Glutamatergic neuron (in vitro differentiated cells): ENCODE measurements at regions not wholly inside any gene's neighbourhood (a gene's known extent, or its start where the extent isn't known, plus 50 kb on each side); places are given as distances from the start of the nearest gene placed in this dataset.
"Not testable (repeated sequence)": the region's sequence is repeated elsewhere in the genome, so short reads cannot be mapped to it uniquely, and the experiment has no call there.

ENCODE experiments used
- DNase-seq: peaks from one replicate; pipeline ENCODE4 v3.0.0; 2022
- H3K27ac Mint-ChIP-seq: one replicate; pipeline ENCODE4 v1.8.0; 2020; ENCODE audit warnings: mild to moderate bottlenecking, mixed read lengths, inconsistent platforms; ENCODE audit not compliant: unreplicated experiment
- H3K27me3 Mint-ChIP-seq: one replicate; pipeline ENCODE4 v1.8.0; 2020; ENCODE audit warnings: mild to moderate bottlenecking, moderate library complexity, mixed read lengths, inconsistent platforms; ENCODE audit not compliant: unreplicated experiment
- H3K36me3 Mint-ChIP-seq: one replicate; pipeline ENCODE4 v1.8.0; 2020; ENCODE audit warnings: mild to moderate bottlenecking, mixed read lengths, inconsistent platforms; ENCODE audit not compliant: unreplicated experiment
- H3K4me1 Mint-ChIP-seq: one replicate; pipeline ENCODE4 v1.8.0; 2020; ENCODE audit warnings: mild to moderate bottlenecking, low read depth, mixed read lengths, inconsistent platforms; ENCODE audit not compliant: unreplicated experiment
- H3K4me3 Mint-ChIP-seq: one replicate; pipeline ENCODE4 v1.8.0; 2020; ENCODE audit warnings: mild to moderate bottlenecking, mixed read lengths, inconsistent platforms; ENCODE audit not compliant: unreplicated experiment
- H3K9me3 Mint-ChIP-seq: one replicate; pipeline ENCODE4 v1.8.0; 2020; ENCODE audit warnings: mild to moderate bottlenecking, moderate library complexity, mixed read lengths, inconsistent platforms; ENCODE audit not compliant: unreplicated experiment
- CTCF ChIP-seq: fragments of 200-600 bp; sonication (generic); IDR thresholded peaks from one replicate; pipeline ENCODE4 v1.5.0; 2021; ENCODE audit not compliant: partially characterized antibody, unreplicated experiment

- Mint-ChIP-seq H3K27ac (no peak overlapping the region), H3K27me3 (no peaks in the 10 kb centered on the region), H3K9me3 (no peaks in the 10 kb centered on the region), H3K4me3 (no peak overlapping the region), H3K4me1 (no peaks in the 10 kb centered on the region), H3K36me3 (no peaks in the 10 kb centered on the region)
- TF ChIP-seq CTCF, result no peak
- no peak for DNase-seq
Observed at GRCh38 chr2:116810071-116810470, 1004.4 kb upstream of the DDX18 start.

- H3K9me3 Mint-ChIP-seq, result no peaks in the 10 kb centered on the region
Observed at GRCh38 chr2:116810645-116811044, 1003.8 kb upstream of the DDX18 start.

DNA sequence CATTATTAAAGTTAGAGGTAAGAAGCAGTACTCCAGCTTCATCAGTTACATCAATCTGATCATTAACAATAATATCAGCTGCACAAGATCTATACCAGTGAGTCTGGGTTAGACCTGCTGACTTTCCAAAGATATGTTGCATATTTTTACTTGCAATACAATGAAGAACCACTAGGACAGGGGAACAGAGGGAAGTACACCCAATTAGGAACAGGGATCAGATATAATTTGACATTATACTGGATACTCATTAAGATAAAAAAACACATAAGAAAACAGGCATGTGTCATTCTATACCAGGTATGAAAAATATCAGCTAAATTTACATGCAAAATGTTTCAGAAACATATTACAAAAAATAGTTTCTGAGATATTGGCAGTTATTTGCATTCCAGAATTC is 995.1 kb upstream of the DDX18 start:
- Mint-ChIP-seq H3K4me3 (no peak overlapping the region), H3K9me3 (no peaks in the 10 kb centered on the region), H3K27ac (no peak overlapping the region), H3K36me3 (no peaks in the 10 kb centered on the region), H3K4me1 (peaks cover 10% of the 10 kb centered on the region), H3K27me3 (no peaks in the 10 kb centered on the region)
- DNase-seq, result no peak
- TF ChIP-seq CTCF, result peak; percentile 56

More at GRCh38 chr2:116810645-116811044, 1003.8 kb upstream of the DDX18 start:
- DNase-seq, result no peak
- Mint-ChIP-seq H3K4me3 (no peak overlapping the region), H3K27me3 (no peaks in the 10 kb centered on the region), H3K4me1 (no peaks in the 10 kb centered on the region), H3K27ac (no peak overlapping the region), H3K36me3 (no peaks in the 10 kb centered on the region)
- TF ChIP-seq CTCF, result no peak

DNA sequence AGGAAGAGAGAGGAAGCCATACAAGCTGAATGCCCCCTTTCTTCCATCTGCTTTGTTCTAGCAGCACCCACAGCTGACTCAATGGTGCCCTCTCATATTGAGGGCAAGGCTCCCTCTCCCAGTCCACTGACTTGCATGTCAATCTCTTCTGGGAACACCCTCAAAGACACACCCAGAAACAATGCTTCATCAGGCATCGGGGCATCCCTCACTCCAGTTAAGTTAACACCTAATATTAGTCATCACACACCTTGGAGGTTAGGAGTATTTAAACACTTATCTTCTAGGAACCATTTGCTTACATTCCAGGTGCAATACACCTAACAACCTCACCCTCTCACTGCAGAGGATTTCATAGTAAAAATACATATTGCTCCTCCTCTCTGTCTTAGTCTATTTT is 993.5 kb upstream of the DDX18 start:
- H3K4me1 Mint-ChIP-seq, result peaks cover 10% of the 10 kb centered on the region
- no peak overlapping the region for H3K27ac Mint-ChIP-seq
- H3K36me3 Mint-ChIP-seq, result no peaks in the 10 kb centered on the region
- H3K27me3 Mint-ChIP-seq, result no peaks in the 10 kb centered on the region
- DNase-seq, result no peak
- TF ChIP-seq CTCF, result no peak
- no peak overlapping the region for H3K4me3 Mint-ChIP-seq
- no peaks in the 10 kb centered on the region for H3K9me3 Mint-ChIP-seq

- not testable (repeated sequence) for H3K36me3 Mint-ChIP-seq, H3K4me1 Mint-ChIP-seq, H3K9me3 Mint-ChIP-seq, H3K27me3 Mint-ChIP-seq, DNase-seq, H3K27ac Mint-ChIP-seq, H3K4me3 Mint-ChIP-seq
Observed at GRCh38 chr2:116829543-116829942, 984.9 kb upstream of the DDX18 start.

DNA sequence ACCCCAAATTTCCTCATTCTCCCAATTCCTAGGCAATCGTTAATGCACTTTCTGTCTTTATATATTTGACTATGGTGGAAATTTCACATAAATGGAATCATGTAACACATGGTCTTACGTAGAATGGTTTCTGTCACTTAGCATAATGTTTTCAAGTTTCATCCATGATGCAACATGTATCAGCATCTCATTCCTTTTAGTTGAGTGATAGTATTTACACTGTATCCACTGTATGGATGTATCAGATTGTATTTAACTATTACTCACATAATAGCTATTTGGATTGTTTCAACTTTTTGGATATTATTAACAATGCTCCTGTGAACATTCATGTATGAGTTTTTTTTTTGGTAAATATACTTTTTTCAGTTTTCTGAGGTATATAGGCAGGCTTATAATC is 982.3 kb upstream of the DDX18 start:
- Mint-ChIP-seq H3K27me3 (no peaks in the 10 kb centered on the region), H3K9me3 (no peaks in the 10 kb centered on the region), H3K27ac (no peak overlapping the region), H3K36me3 (no peaks in the 10 kb centered on the region), H3K4me3 (no peak overlapping the region), H3K4me1 (no peaks in the 10 kb centered on the region)
- TF ChIP-seq CTCF, result no peak
- no peak for DNase-seq
